CD14-positive monocyte (primary cell): ENCODE measurements at regions not wholly inside any gene's neighbourhood (a gene's known extent, or its start where the extent isn't known, plus 50 kb on each side); places are given as distances from the start of the nearest gene placed in this dataset.

Experiments used
- DNase-seq, 3 donors: peaks; one replicate each; pipeline ENCODE4 v3.0.0-alpha.2; 2011 to 2022
- H2AFZ ChIP-seq: 2 replicates; pipeline ENCODE4 v1.6.0; 2012; ENCODE audit warnings: mild to moderate bottlenecking, low read depth, low read length, inconsistent platforms; ENCODE audit not compliant: insufficient read depth, poor library complexity, severe bottlenecking
- H3K27ac ChIP-seq, 2 donors: 1 replicate in 1 of 2; 2 replicates in 1 of 2; pipeline ENCODE4 v1.5.1; 2012 to 2013; ENCODE audit warnings: low read length in 2 of 2, control low read depth in 1 of 2, inconsistent platforms in 1 of 2, low read depth in 1 of 2, mild to moderate bottlenecking in 1 of 2
- H3K27me3 ChIP-seq, 2 donors: one replicate each; pipeline versions ENCODE4 v1.6.0 to v1.6.1; 2011 to 2013; ENCODE audit warnings: low read length in 2 of 2; ENCODE audit not compliant: control insufficient read depth in 2 of 2, insufficient read depth in 2 of 2
- H3K36me3 ChIP-seq, 2 donors: replicated peaks in 1 of 2; 1 replicate in 1 of 2; 2 replicates in 1 of 2; pipeline versions ENCODE4 v1.5.1 to v1.6.1; 2012 to 2013; ENCODE audit warnings: low read length in 2 of 2, control low read depth in 1 of 2, inconsistent platforms in 1 of 2, mild to moderate bottlenecking in 1 of 2; ENCODE audit not compliant: insufficient read depth in 2 of 2, control insufficient read depth in 1 of 2
- H3K4me1 ChIP-seq, 2 donors: 1 replicate in 1 of 2; 2 replicates in 1 of 2; pipeline versions ENCODE4 v1.5.1 to v1.6.1; 2012 to 2013; ENCODE audit warnings: low read length in 2 of 2, control low read depth in 1 of 2, inconsistent platforms in 1 of 2, mild to moderate bottlenecking in 1 of 2, moderate library complexity in 1 of 2; ENCODE audit not compliant: insufficient read depth in 2 of 2, control insufficient read depth in 1 of 2
- H3K4me2 ChIP-seq: replicated peaks from 2 replicates; pipeline ENCODE3; 2012; ENCODE audit warnings: low read length, moderate library complexity, mild to moderate bottlenecking; ENCODE audit not compliant: poor library complexity, severe bottlenecking; ENCODE audit errors: extremely low read depth
- H3K4me3 ChIP-seq, 3 experiments: fragments of 200-600 bp in 1 of 3; sonication (generic) in 1 of 3; replicated peaks in 1 of 3; 1 replicate in 2 of 3; 2 replicates in 1 of 3; pipeline ENCODE4 v1.5.1; 2011 to 2013; ENCODE audit warnings: low read length in 3 of 3, mild to moderate bottlenecking in 3 of 3, control low read depth in 2 of 3, low read depth in 2 of 3, inconsistent platforms in 1 of 3, moderate library complexity in 1 of 3
- H3K79me2 ChIP-seq: 2 replicates; pipeline ENCODE4 v1.6.0; 2012; ENCODE audit warnings: mild to moderate bottlenecking, control low read depth, inconsistent platforms, low read length, moderate library complexity; ENCODE audit not compliant: insufficient read depth
- H3K9ac ChIP-seq: 2 replicates; pipeline ENCODE4 v1.6.0; 2017; ENCODE audit warnings: low read length, mild to moderate bottlenecking; ENCODE audit not compliant: insufficient read depth, poor library complexity, severe bottlenecking
- H3K9me3 ChIP-seq, 2 donors: replicated peaks in 1 of 2; 1 replicate in 1 of 2; 2 replicates in 1 of 2; pipeline versions ENCODE4 v1.5.1 to v1.6.1; 2012 to 2013; ENCODE audit warnings: low read length in 2 of 2, control low read depth in 1 of 2; ENCODE audit not compliant: control insufficient read depth in 1 of 2, insufficient read depth in 1 of 2
- H4K20me1 ChIP-seq: 2 replicates; pipeline ENCODE4 v1.6.0; 2012; ENCODE audit warnings: mild to moderate bottlenecking, low read length, control low read depth, moderate library complexity; ENCODE audit not compliant: insufficient read depth
- H3K27ac Mint-ChIP-seq, 7 donors: one replicate each; pipeline ENCODE4 v1.8.0; 2020; ENCODE audit warnings: mild to moderate bottlenecking in 7 of 7, mixed read lengths in 7 of 7, moderate library complexity in 6 of 7, inconsistent platforms in 2 of 7
- H3K27me3 Mint-ChIP-seq, 3 donors: one replicate each; pipeline ENCODE4 v1.8.0; 2021 to 2022; ENCODE audit warnings: low read depth in 3 of 3, mild to moderate bottlenecking in 3 of 3, mixed read lengths in 3 of 3, moderate library complexity in 3 of 3, inconsistent platforms in 1 of 3
- H3K36me3 Mint-ChIP-seq, 2 donors: one replicate each; pipeline ENCODE4 v1.8.0; 2020; ENCODE audit warnings: mixed read lengths in 2 of 2, inconsistent platforms in 1 of 2, mild to moderate bottlenecking in 1 of 2
- H3K4me1 Mint-ChIP-seq: one replicate; pipeline ENCODE4 v1.8.0; 2020; ENCODE audit warnings: mild to moderate bottlenecking, mixed read lengths
- H3K4me3 Mint-ChIP-seq, 2 donors: one replicate each; pipeline ENCODE4 v1.8.0; 2020; ENCODE audit warnings: mild to moderate bottlenecking in 2 of 2, mixed read lengths in 2 of 2, moderate library complexity in 1 of 2
- H3K9me3 Mint-ChIP-seq, 7 donors: one replicate each; pipeline ENCODE4 v1.8.0; 2020 to 2022; ENCODE audit warnings: mixed read lengths in 7 of 7, mild to moderate bottlenecking in 6 of 7, moderate library complexity in 6 of 7, inconsistent platforms in 2 of 7
- CTCF ChIP-seq: fragments of 200-600 bp; IDR thresholded peaks from one replicate; pipeline ENCODE4 v1.8.0; 2022; ENCODE audit warnings: antibody characterized with exemption, mild to moderate bottlenecking
- WGBS: methylation state at CpG from one replicate; pipeline ENCODE4 v1.1.5; 2013; ENCODE audit warnings: missing lambda C conversion rate; ENCODE audit not compliant: insufficient coverage; 5-methylcytosine and 5-hydroxymethylcytosine counted together
- intact Hi-C, 2 donors: fragments of 100-400 bp; cut with micrococcal nuclease; formaldehyde crosslinking; loops; one replicate each; pipeline versions ENCODE4 v1.15.0 to v1.15.1; 2023

GRCh38 chr15:37517191-37517895, 417.0 kb upstream of the MEIS2 start:
- Histone ChIP-seq H3K79me2 (no peaks in the 10 kb centered on the region), H3K4me3 (no peak overlapping the region), H3K36me3 (no peaks in the 10 kb centered on the region), H3K4me1 (no peaks in the 10 kb centered on the region), H3K4me2 (no peak overlapping the region), H3K27me3 (no peaks in the 10 kb centered on the region), H3K9ac (no peak overlapping the region), H2AFZ (no peak overlapping the region), H4K20me1 (no peaks in the 10 kb centered on the region), H3K27ac (no peak overlapping the region), H3K9me3 (peaks cover 0 to 3% of the 10 kb centered on the region in 2 donors)
- Mint-ChIP-seq H3K9me3 (peaks cover 4 to 15% (median 9%) of the 10 kb centered on the region in 7 donors), H3K4me1 (no peaks in the 10 kb centered on the region), H3K4me3 (no peak overlapping the region), H3K27ac (no peak overlapping the region), H3K36me3 (no peaks in the 10 kb centered on the region), H3K27me3 (no peaks in the 10 kb centered on the region)
- no peak for DNase-seq
- no peak for TF ChIP-seq CTCF
- WGBS: 80% methylated on average over 1 of the region's 6 CpGs
- intact Hi-C loops: no loop called here

GRCh38 chr15:37518436-37518835, 416.0 kb upstream of the TMCO5A start:
- no peak overlapping the region for H3K27ac ChIP-seq
- Mint-ChIP-seq H3K27ac (no peak overlapping the region), H3K36me3 (no peaks in the 10 kb centered on the region), H3K9me3 (peaks cover 5 to 11% (median 7%) of the 10 kb centered on the region in 7 donors), H3K27me3 (no peaks in the 10 kb centered on the region), H3K4me3 (no peak overlapping the region), H3K4me1 (no peaks in the 10 kb centered on the region)
- H3K4me2 ChIP-seq: no peak overlapping the region
- no peak for DNase-seq
- no peaks in the 10 kb centered on the region for H3K27me3 ChIP-seq
- no peaks in the 10 kb centered on the region for H3K36me3 ChIP-seq
- H3K9me3 ChIP-seq: peaks cover 4 to 6% of the 10 kb centered on the region in 2 donors
- intact Hi-C loops: no loop called here
- no peaks in the 10 kb centered on the region for H3K4me1 ChIP-seq
- no CpG with 5 or more reads among the region's 1 CpG for WGBS
- no peak overlapping the region for H3K9ac ChIP-seq
- TF ChIP-seq CTCF: no peak
- no peak overlapping the region for H2AFZ ChIP-seq
- no peaks in the 10 kb centered on the region for H3K79me2 ChIP-seq
- H3K4me3 ChIP-seq: no peak overlapping the region
- H4K20me1 ChIP-seq: no peaks in the 10 kb centered on the region
